GM20000 (cell line): ENCODE measurements at regions not wholly inside any gene's neighbourhood (a gene's known extent, or its start where the extent isn't known, plus 50 kb on each side); places are given as distances from the start of the nearest gene placed in this dataset.

Source experiments
- DNase-seq: peaks from one replicate; pipeline ENCODE4 v3.0.0; 2012; ENCODE audit warnings: low spot score
- CTCF ChIP-seq: IDR thresholded peaks from 2 replicates; pipeline ENCODE4 v1.5.1; 2012; ENCODE audit warnings: mild to moderate bottlenecking, control low read depth; ENCODE audit errors: extremely low read depth, missing control alignments

GRCh38 chr12:42968426-42968825 lies 378.9 kb upstream of the PRICKLE1 start:
- no peak for TF ChIP-seq CTCF
- no peak for DNase-seq

- TF ChIP-seq CTCF, result no peak
These were observed 378.3 kb upstream of the PRICKLE1 start for GRCh38 chr12:42967850-42968249.

GRCh38 chr12:42963988-42964387 lies 374.4 kb upstream of the PRICKLE1 start:
- TF ChIP-seq CTCF, result no peak

More at GRCh38 chr12:42967850-42968249, 378.3 kb upstream of the PRICKLE1 start:
- no peak for DNase-seq

GRCh38 chr12:42962384-42962783 lies 372.8 kb upstream of the PRICKLE1 start:
- no peak for DNase-seq
- TF ChIP-seq CTCF, result no peak

More at GRCh38 chr12:42963988-42964387, 374.4 kb upstream of the PRICKLE1 start:
- no peak for DNase-seq

GRCh38 chr12:42961395-42961794 lies 371.8 kb upstream of the PRICKLE1 start:
- no peak for DNase-seq

GRCh38 chr12:42960087-42960527 lies 370.6 kb upstream of the PRICKLE1 start:
- no peak for DNase-seq

More at GRCh38 chr12:42961395-42961794, 371.8 kb upstream of the PRICKLE1 start:
- TF ChIP-seq CTCF, result no peak

GRCh38 chr12:42958291-42958674 lies 368.7 kb upstream of the PRICKLE1 start:
- no peak for TF ChIP-seq CTCF
- no peak for DNase-seq

More at GRCh38 chr12:42960087-42960527, 370.6 kb upstream of the PRICKLE1 start:
- TF ChIP-seq CTCF, result no peak
